HG03520 (cell line): ENCODE measurements at regions not wholly inside any gene's neighbourhood (a gene's known extent, or its start where the extent isn't known, plus 50 kb on each side); places are given as distances from the start of the nearest gene placed in this dataset.

Experiments used
- ATAC-seq: cut with Tn5 transposase; IDR thresholded peaks from one replicate; pipeline ENCODE4 v1.9.1; 2021; ENCODE audit warnings: mild to moderate bottlenecking, moderate library complexity; ENCODE audit not compliant: unreplicated experiment

DNA sequence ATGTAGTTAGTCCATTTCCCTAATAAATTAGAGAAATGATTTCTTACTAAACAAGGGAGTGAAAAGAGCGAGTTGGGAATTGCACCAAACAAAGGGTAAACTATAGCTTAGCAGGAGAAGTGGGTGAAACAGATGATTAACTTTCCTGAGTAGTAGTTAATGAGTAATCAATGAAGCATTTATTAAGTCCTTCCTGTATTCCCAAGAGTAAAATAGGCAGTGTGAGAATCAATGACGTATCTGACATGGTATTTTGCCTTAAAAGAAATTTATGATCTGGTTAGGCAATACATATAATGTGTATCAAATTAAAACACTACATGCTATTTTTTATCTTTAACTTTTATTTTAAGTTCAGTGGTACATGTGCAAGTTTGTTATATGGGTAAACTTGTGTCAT is 142.8 kb downstream of the KLF5 start:
- no peak for ATAC-seq

GRCh38 chr13:73198991-73199411 is 140.2 kb downstream of the KLF5 start:
- ATAC-seq, result no peak

- ATAC-seq, result no peak
These were observed 136.3 kb downstream of the KLF5 start for GRCh38 chr13:73195091-73195490.

DNA sequence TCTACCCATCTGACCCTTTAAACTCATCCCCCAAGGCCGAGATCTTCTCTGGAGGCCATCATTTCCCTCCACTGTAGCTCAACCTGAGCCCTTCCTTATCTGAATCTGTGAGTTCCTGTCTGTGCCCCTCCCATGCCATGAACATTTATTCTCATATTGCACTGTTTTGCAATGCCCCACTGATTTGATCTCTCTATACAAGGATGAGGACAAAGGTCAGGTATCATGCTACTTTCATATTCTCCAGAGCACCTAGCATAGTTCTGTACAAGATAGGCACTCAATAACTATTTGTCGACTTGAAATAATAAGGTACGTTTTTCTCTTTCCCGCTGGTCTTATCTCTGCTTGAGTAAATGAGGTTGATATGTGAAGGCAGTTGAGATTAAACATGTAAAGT is 135.5 kb downstream of the KLF5 start:
- ATAC-seq, result no peak

GRCh38 chr13:73193554-73193953 is 134.7 kb downstream of the KLF5 start:
- ATAC-seq, result no peak

DNA sequence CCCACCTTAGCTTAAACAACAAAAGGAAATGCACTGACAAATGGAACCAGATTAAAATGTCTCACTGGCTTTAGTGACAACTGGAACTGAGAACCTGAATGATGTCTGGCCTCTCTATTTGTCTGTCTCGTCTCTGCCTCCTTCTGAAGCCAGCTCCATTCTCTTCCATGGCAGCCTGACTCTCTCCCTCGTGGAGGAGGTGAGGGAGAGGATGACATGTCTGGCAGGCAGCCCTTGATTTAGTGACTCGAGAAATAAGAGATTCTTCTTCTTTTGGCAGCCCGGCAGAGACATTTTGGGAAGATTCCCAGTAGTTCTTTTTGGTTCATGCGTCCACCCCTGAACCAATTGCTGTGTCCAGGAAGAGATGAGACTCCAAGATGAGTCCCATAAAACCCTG is 131.7 kb downstream of the KLF5 start:
- no peak for ATAC-seq

- ATAC-seq, result no peak
These were observed 131.0 kb downstream of the KLF5 start for GRCh38 chr13:73189776-73190175.

DNA sequence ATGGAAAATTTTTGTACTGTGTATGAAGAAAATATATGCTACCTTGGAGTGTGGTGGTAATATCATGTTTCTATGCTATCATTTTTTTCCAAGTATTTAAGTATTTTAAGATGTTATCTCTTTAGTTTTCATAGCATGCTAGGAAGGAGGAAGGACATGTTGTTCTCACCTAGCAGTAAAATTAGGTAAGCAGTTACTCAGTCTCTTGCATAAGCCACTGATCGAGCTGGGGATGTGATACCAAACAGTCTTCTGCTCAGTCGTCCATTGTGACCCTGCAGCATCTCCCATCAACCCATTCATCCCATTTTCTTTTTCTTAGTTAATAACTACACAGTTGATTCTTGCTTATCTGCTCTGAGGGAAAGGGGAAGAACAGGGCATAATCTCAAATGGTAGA is 130.6 kb downstream of the KLF5 start:
- ATAC-seq, result no peak

GRCh38 chr13:73187106-73187505 is 128.3 kb downstream of the KLF5 start:
- no peak for ATAC-seq

- ATAC-seq, result no peak
These were observed 121.0 kb downstream of the KLF5 start for GRCh38 chr13:73179650-73180274.

DNA sequence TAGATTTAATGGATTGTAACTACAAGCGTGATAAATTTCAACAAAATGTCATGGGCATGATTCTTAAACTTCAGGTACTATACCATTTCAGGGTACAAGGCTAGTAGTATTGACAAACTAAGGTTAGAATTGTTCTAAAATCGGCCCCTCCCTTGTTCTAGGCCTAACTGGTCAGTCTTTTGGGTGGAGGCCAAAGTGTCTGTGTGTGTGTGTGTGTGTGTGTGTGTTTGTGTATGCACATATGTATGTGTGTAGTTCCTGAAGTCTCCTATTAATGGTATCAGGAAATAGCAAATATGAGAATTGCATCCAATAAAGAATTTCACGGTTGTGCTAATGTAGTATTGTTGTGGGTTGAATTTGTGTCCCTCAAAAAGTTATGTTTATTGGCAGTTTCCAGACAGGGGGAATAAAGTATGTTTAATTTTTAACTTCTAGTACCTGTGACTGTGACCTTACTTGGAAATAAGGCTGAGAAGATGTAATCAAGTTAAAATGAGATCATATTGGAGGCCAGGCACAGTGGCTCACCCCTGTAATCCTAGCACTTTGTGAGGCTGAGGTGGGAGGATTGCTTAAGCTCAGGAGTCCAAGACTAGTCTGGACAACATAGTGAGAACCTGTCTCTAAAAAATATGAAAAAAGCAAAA is 119.2 kb downstream of the KLF5 start:
- ATAC-seq, result no peak

GRCh38 chr13:73177017-73177416 is 118.2 kb downstream of the KLF5 start:
- no peak for ATAC-seq

DNA sequence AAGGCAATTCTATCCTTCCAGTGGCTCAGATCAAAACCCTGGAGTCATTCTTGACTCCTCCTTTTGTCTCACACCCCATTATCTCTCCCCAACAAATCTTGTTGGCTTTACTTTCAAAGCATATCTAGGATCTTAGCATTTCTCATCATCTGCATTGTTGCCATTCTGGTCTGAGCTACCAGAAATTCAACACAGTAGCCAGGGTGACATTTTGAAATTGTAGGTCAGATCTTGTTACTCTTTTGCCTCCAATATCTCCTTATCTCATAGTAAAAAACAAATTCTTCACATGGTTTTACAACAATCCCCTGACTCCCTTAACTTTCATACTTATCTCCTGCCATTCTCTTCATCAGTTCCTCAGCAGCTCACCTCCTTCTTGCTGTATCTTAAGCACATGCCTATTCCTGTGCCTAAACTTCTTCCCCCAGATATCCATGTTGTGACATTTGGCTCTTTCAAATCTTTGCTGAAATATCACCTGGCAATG is 115.8 kb downstream of the KLF5 start:
- ATAC-seq, result no peak

- no peak for ATAC-seq
These were observed 114.5 kb downstream of the KLF5 start for GRCh38 chr13:73173279-73173811.

- no peak for ATAC-seq
These were observed 113.1 kb downstream of the KLF5 start for GRCh38 chr13:73171926-73172325.

DNA sequence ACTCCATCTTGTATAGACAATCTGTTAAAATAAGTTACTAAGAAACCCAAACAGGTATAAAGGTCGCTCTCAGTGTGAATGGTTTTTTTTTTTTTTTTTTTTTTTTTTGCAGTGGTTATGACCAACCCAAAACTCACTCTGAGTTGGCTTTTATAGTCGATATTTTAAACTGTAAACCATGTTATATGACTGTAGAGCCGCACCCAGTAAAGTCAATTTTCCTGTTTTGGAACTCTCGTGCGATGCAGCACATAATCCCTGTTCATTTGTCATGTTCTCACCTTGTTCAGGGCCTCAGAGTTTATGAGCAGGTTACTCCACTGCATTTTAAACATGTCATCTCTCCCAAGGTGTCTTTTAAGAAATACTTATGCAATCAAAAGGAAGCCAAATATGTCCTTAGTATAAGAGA is 112.5 kb downstream of the KLF5 start:
- no peak for ATAC-seq

DNA sequence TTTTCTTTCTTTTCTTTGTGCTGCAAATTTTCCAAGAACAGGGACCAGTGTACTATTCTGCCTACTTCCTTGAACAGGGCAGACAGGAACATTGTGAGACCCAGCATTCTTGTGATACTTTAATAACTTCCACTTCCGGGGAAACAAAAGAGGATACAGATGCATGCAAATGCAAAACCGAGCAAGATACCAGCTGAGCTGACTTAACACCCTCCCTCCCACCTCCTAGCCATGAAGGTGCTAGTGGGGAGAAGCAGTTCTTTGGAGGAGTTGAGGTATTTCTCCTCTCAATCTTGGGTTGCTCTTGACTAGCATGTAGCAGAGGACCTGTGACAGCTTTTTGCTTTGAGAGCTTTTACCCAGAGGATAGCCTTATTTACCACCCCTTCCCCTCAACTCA is 111.2 kb downstream of the KLF5 start:
- no peak for ATAC-seq

- ATAC-seq, result no peak
These were observed 110.2 kb downstream of the KLF5 start for GRCh38 chr13:73168953-73169401.

- ATAC-seq, result no peak
These were observed 109.6 kb downstream of the KLF5 start for GRCh38 chr13:73168226-73168952.

DNA sequence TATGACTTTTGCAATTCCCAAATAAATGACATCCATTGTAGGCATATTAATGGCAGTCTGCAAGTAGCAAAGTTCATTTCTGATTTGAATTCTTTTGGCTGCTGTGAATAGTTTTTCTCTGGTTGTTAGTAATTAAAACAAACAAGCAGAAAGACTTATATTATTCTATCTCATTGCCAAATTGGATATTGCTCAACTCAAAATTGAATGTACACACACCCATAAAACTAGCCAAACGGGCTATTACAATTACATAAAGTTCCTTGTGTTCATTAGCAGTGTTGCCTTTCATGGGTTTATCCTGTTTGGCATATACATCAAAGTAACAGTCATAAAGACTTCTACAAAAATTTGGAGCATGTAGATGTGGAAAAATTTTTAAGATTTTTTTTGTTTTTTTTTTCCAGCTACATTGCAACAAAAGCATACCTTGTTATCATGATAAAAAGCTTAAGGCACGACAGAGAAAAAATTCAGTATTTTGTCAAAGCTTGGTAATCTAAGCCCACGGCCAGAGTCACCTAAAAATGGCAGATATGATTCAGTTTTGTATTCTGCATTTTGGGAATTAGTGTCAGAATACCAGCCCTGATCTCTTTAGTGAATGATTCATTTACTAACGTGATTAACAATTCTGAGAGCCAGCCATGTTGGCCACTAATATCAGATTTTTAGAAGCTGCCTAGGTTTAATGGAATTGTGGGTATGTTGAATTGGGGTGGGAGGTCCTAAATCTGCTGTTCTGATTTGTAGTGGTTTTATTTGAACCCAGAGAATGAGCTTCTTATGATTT is 108.4 kb downstream of the KLF5 start:
- ATAC-seq, result no peak

DNA sequence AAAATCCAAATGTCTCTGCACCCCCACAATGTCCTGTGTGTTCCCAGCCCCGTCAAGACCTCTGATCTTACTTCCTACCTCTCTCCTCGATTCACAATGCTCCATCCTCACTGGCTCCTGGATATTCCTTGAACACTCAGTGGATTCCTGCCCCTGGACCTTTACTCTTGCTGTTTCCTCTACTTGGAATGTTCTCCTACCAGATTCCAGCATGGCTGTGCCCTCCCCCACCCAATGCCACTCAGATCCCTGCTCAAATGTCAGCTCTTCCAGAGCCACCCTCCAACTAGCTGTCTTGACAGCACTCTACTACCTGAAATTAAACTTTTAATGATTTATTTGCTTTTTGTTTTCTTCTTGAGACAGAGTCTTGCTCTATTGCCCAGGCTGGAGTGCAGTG is 107.4 kb downstream of the KLF5 start:
- no peak for ATAC-seq
